AG04450 (cell line): ENCODE measurements at regions not wholly inside any gene's neighbourhood (a gene's known extent, or its start where the extent isn't known, plus 50 kb on each side); places are given as distances from the start of the nearest gene placed in this dataset.

Experiments used
- CTCF ChIA-PET: fragments of 300-600, 350-600 bp; formaldehyde crosslinking; extraction: SDS; loops from one replicate; lab custom pipeline; 2022; ENCODE audit warnings: antibody characterized with exemption, inconsistent platforms; lab: Charles Lee
- POLR2A ChIA-PET: fragments of 350-600 bp; formaldehyde crosslinking; extraction: SDS; loops from one replicate; lab custom pipeline; 2021; ENCODE audit warnings: antibody characterized with exemption, inconsistent platforms; lab: Yijun Ruan, JAX
- DNase-seq: peaks from one replicate; pipeline ENCODE4 v3.0.0-alpha.2; 2011; ENCODE audit warnings: low read depth, low spot score
- H3K27ac ChIP-seq: one replicate; pipeline ENCODE4 v1.5.1; 2012; ENCODE audit warnings: low read depth, low read length, control low read depth
- H3K27me3 ChIP-seq: one replicate; pipeline ENCODE4 v1.6.0; 2012; ENCODE audit warnings: low read length; ENCODE audit not compliant: control insufficient read depth, insufficient read depth
- H3K4me3 ChIP-seq: 2 replicates; pipeline ENCODE4 v1.5.1; 2011; ENCODE audit warnings: mild to moderate bottlenecking, low read depth, low read length, control low read depth
- H3K9me3 ChIP-seq: 2 replicates; pipeline ENCODE4 v1.5.1; 2012; ENCODE audit warnings: low read length; ENCODE audit not compliant: control insufficient read depth, insufficient read depth
- TF ChIP-seq, protein P1 (sequence below): IDR thresholded peaks from 2 replicates; pipeline ENCODE4 v1.5.1; 2011; ENCODE audit warnings: low read depth, low read length, control low read depth, inconsistent platforms

DNA sequence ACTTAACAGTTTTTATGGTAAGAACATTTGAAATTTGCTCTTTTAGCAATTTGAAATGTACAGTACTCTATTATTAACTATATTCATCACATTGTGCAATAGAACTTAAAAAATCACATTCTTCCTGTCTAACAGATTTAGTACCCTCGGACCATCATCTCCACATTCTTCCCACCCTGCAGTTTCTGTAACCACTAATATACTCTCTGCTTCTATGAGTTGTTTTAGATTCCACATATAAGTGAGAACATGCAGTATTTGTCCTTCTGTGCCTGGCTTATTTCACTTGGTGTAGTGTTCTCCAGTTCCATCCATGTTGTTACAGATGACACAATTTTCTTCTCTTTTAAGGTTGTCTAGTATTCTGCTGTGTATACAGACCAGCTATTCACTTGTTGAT is 88.9 kb upstream of the SEC61G start:
- H3K27me3 ChIP-seq, result no peaks in the 10 kb centered on the region
- TF ChIP-seq, protein P1, sequence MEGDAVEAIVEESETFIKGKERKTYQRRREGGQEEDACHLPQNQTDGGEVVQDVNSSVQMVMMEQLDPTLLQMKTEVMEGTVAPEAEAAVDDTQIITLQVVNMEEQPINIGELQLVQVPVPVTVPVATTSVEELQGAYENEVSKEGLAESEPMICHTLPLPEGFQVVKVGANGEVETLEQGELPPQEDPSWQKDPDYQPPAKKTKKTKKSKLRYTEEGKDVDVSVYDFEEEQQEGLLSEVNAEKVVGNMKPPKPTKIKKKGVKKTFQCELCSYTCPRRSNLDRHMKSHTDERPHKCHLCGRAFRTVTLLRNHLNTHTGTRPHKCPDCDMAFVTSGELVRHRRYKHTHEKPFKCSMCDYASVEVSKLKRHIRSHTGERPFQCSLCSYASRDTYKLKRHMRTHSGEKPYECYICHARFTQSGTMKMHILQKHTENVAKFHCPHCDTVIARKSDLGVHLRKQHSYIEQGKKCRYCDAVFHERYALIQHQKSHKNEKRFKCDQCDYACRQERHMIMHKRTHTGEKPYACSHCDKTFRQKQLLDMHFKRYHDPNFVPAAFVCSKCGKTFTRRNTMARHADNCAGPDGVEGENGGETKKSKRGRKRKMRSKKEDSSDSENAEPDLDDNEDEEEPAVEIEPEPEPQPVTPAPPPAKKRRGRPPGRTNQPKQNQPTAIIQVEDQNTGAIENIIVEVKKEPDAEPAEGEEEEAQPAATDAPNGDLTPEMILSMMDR, result no peak
- no peak overlapping the region for H3K4me3 ChIP-seq
- POLR2A ChIA-PET, result no interaction called here
- H3K27ac ChIP-seq, result no peak overlapping the region
- H3K9me3 ChIP-seq, result no peaks in the 10 kb centered on the region
- no peak for DNase-seq
- CTCF ChIA-PET, result interaction anchor here (1.0 kb wide), 1 partner anchor 407 kb away, joined by 4 read pairs; no protein-coding TSS in a partner anchor

DNA sequence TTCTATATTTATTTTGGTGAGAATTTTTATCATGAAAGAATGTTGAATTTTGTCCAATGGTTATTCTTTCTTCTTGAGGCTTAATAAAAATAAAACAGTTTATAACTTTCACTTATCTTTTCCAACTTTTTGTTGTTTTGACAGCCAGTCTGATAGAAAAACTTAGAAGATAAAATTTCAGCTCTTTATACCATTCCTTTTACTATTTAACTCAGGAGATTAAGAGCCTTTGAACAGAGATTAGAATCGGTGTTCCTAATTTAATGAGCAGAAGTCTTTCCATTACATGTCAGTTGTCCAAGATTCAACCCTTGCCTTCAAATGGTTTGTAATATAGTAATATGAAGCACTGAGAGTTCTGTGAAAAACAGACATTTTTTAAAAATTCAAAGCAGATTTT is 97.8 kb upstream of the SEC61G start:
- TF ChIP-seq, protein P1, result no peak
- H3K9me3 ChIP-seq, result peaks cover 10% of the 10 kb centered on the region; the same call in 1 of the 2 replicates
- no peak overlapping the region for H3K27ac ChIP-seq
- no peak for DNase-seq
- POLR2A ChIA-PET, result no interaction called here
- no peak overlapping the region for H3K4me3 ChIP-seq
- peaks cover 2% of the 10 kb centered on the region for H3K27me3 ChIP-seq
- CTCF ChIA-PET, result interaction anchor here (0.9 kb wide), 1 partner anchor 13 kb away, joined by 3 read pairs; no protein-coding TSS in a partner anchor

DNA sequence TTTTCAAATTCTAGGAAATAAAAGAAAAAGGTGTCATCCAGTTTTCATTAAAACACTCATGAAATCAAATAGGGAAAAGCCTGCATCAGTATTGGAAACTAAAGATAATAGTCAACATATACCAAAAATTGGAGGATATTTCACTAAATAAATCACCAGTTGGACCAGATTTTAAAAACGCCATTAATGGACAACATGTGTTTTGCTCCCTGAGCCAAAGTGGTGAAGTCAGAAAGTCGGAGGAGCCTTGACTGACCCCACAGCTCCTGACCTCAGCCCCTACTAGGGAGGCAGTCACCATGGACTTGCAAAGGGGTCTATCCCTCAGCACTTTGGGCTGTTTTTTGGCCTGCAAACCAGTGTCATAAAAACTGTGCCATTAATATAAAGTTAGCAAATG is 98.3 kb upstream of the SEC61G start:
- ChIA-PET CTCF (interaction anchor here (0.9 kb wide), 1 partner anchor 13 kb away, joined by 3 read pairs; no protein-coding TSS in a partner anchor), POLR2A (interaction anchor here (0.6 kb wide), 1 partner anchor 225 kb away, joined by 3 read pairs; no protein-coding TSS in a partner anchor)
- H3K4me3 ChIP-seq, result no peak overlapping the region
- DNase-seq, result no peak
- TF ChIP-seq, protein P1, result no peak
- H3K9me3 ChIP-seq, result peaks cover 10% of the 10 kb centered on the region; the same call in 1 of the 2 replicates
- peaks cover 2% of the 10 kb centered on the region for H3K27me3 ChIP-seq
- H3K27ac ChIP-seq, result no peak overlapping the region

DNA sequence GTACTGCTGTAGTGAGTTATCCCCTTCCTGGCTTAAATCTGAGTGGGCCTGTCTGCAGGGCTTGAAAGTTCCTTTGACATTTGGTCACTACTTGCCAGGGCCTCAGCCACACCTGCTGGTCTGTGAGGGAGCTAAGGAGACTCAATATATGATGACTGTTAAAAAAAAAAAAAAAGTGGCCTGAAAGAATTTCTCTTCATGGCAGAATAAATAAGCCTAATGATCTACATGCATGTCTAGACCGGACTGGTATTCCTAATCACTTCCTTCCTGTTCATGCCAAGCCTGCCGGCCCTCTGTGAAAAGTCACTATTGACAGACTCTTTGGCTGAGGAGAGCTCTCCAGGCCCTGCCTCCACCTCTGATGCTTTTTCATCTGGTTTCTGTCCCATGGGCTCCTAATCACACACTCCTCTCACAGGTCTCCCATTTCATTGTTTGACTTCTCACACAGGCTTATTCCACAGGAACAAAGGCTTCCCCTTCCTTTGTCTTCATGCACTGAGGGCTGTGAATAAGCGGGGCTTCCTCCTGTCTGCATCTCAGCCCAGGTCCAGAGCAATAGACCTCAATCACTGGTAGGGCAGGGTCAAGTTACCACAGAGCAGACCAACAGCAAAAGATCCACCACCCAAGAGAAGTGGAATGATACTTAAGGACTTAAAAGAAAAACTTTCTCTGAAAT is 99.1 kb upstream of the SEC61G start:
- no peak for DNase-seq
- Histone ChIP-seq H3K9me3 (peaks cover 10% of the 10 kb centered on the region; the same call in 1 of the 2 replicates), H3K27me3 (peaks cover 2% of the 10 kb centered on the region), H3K27ac (no peak overlapping the region), H3K4me3 (no peak overlapping the region)
- CTCF ChIA-PET, result interaction anchor here (0.9 to 1.6 kb wide), 2 partner anchors 70 to 85 kb away, joined by 3 read pairs; no protein-coding TSS in a partner anchor
- TF ChIP-seq, protein P1, result no peak
- POLR2A ChIA-PET, result interaction anchor here (0.6 kb wide), 1 partner anchor 224 kb away, joined by 3 read pairs; no protein-coding TSS in a partner anchor

DNA sequence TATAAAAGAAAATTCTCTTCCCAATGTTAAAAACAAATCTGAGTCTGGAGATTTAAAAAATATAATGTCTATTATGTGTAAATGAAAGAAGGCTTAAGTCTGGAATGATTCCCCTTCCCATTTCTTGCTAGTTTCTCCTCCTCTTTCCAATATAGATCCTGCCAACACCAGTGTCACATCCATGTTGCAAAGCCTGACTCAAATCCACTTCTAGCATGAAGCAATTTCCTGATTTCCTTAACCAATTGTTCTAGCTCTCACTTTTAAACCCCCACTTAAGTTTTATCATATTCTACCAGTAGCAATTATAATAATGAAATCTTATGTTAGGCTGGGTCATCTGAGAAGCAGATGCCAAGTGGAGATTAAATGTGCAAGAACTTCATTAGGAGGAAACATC is 100.1 kb upstream of the SEC61G start:
- ChIA-PET POLR2A (no interaction called here), CTCF (interaction anchor here (0.9 to 1.6 kb wide), 3 partner anchors 71 to 396 kb away, joined by 3 to 4 read pairs (median 3); no protein-coding TSS in a partner anchor)
- H3K9me3 ChIP-seq, result peaks cover 10% of the 10 kb centered on the region; the same call in 1 of the 2 replicates
- no peak for DNase-seq
- H3K27me3 ChIP-seq, result peaks cover 2% of the 10 kb centered on the region
- no peak overlapping the region for H3K4me3 ChIP-seq
- no peak overlapping the region for H3K27ac ChIP-seq
- TF ChIP-seq, protein P1, result no peak
